H1 (cell line): ENCODE measurements at regions not wholly inside any gene's neighbourhood (a gene's known extent, or its start where the extent isn't known, plus 50 kb on each side); places are given as distances from the start of the nearest gene placed in this dataset.

ENCODE experiments used
- CTCF ChIP-seq, 3 experiments: IDR thresholded peaks; 1 replicate in 2 of 3; 2 replicates in 1 of 3; pipeline versions ENCODE4 v1.5.1 to v1.6.1; 2011; ENCODE audit warnings: low read length in 3 of 3, mild to moderate bottlenecking in 3 of 3, inconsistent platforms in 2 of 3, low read depth in 1 of 3, moderate library complexity in 1 of 3; ENCODE audit not compliant: insufficient read depth in 1 of 3; ENCODE audit errors: control extremely low read depth in 1 of 3
- EP300 ChIP-seq, 2 experiments: IDR thresholded peaks; 1 replicate in 1 of 2; 2 replicates in 1 of 2; pipeline ENCODE4 v1.6.1; 2011 to 2012; ENCODE audit warnings: low read depth in 2 of 2, low read length in 2 of 2, mild to moderate bottlenecking in 2 of 2, borderline replicate concordance in 1 of 2, inconsistent platforms in 1 of 2, moderate library complexity in 1 of 2
- EZH2 ChIP-seq: fragments of 200-600 bp; sonication (generic); IDR thresholded peaks from 2 replicates; pipeline ENCODE4 v1.7.1; 2012; ENCODE audit warnings: low read depth, mild to moderate bottlenecking, moderate library complexity, low read length, inconsistent platforms; ENCODE audit not compliant: severe bottlenecking
- POLR2A ChIP-seq, 2 experiments: IDR thresholded peaks; 1 replicate in 1 of 2; 2 replicates in 1 of 2; pipeline ENCODE4 v1.6.1; 2011; ENCODE audit warnings: low read depth in 2 of 2, low read length in 2 of 2, mild to moderate bottlenecking in 2 of 2; ENCODE audit errors: control extremely low read depth in 1 of 2
- SAP30 ChIP-seq: fragments of 300-600 bp; sonication (generic); IDR thresholded peaks from 2 replicates; pipeline ENCODE4 v1.7.1; 2012; ENCODE audit warnings: low read length, moderate library complexity, mild to moderate bottlenecking, inconsistent platforms; ENCODE audit not compliant: insufficient read depth, insufficient replicate concordance
- SIN3A ChIP-seq, 2 experiments: IDR thresholded peaks in 1 of 2; conservative IDR thresholded peaks in 1 of 2; 2 replicates each; pipeline ENCODE4 v1.6.1; 2011 to 2012; ENCODE audit warnings: low read length in 2 of 2, improper control_type of control experiment in 1 of 2, low read depth in 1 of 2, mild to moderate bottlenecking in 1 of 2
- SRF ChIP-seq: IDR thresholded peaks from 2 replicates; pipeline ENCODE4 v1.6.1; 2011; ENCODE audit warnings: mild to moderate bottlenecking, low read depth, low read length, moderate library complexity

GRCh38 chr11:33544593-33545373 is 155.8 kb downstream of the C11orf91 start:
- TF ChIP-seq CTCF (IDR thresholded peaks at IDR 0.05; ENCODE audit: control extremely low read depth in 1 of 3, insufficient read depth in 1 of 3, low read depth in 1 of 3, low read length in 3 of 3) (no peak), SRF (no peak), EP300 (IDR thresholded peaks at IDR 0.05; ENCODE audit: borderline replicate concordance in 1 of 2, low read depth in 2 of 2, low read length in 2 of 2) (no peak), POLR2A (IDR thresholded peaks at IDR 0.05; ENCODE audit: control extremely low read depth in 1 of 2, low read depth in 2 of 2, low read length in 2 of 2) (no peak), EZH2 (no peak), SAP30 (no peak), SIN3A (conservative IDR thresholded peaks at IDR 0.05 in 1 of 2, IDR thresholded peaks at IDR 0.05 in 1 of 2; ENCODE audit: low read depth in 1 of 2, low read length in 2 of 2) (no peak)
